GM18508 (cell line): ENCODE measurements at regions not wholly inside any gene's neighbourhood (a gene's known extent, or its start where the extent isn't known, plus 50 kb on each side); places are given as distances from the start of the nearest gene placed in this dataset.

Experiments
- ATAC-seq: cut with Tn5 transposase; IDR thresholded peaks from one replicate; pipeline ENCODE4 v1.9.1; 2021; ENCODE audit warnings: moderate number of reproducible peaks; ENCODE audit not compliant: insufficient read depth, unreplicated experiment

DNA sequence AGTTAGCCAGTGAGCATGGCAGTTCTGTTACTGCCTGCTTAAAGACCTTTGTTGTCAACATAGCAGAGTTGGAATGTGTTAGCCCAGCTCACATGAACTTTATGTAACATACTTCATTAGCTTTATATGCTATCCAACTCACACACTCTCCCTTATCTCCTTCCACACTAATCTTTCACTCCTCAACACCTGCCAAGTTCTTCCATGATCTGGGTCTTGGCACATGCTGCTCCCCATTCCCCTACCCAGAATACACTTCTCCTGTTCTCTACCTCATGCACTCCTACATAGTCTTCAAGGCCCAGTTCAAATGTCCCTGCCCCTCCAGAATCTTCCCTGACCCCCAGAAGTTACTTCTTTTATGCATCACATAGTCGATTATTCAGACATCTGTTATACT is 179.3 kb downstream of the KATNAL1 start:
- ATAC-seq, result no peak

- no peak for ATAC-seq
These were observed 180.4 kb downstream of the KATNAL1 start for GRCh38 chr13:30126903-30127428.

DNA sequence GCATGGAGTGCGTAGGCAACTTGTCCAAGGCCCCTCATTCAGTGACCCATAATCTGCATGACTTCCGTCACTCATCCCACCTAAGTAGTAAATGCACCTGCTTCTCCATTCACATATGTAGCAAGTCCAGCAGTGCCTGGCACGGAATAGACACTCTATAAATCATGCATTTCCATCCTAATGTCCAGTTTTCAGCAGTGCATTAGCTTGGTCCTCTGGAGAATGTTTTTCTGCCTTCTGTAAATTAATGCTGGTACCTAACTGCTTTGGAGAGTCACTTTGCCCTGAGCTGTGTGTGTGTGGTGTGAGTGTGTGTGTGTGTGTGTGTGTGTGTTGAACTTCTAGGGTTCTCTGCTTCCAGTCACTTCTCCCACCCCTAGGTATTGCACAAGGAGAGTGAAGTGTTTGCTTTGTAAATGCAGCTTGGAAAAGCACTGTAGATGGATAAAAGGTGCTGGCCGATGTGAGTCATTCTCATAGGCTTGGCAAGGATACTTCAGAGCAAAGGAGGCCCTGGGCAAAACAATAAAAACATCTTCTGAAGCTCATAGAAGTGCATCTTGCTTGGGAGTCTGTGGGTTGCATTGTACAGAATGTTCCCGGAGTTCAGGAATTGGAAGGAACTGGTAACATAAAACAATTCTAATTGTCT is 181.8 kb downstream of the KATNAL1 start:
- ATAC-seq, result no peak

DNA sequence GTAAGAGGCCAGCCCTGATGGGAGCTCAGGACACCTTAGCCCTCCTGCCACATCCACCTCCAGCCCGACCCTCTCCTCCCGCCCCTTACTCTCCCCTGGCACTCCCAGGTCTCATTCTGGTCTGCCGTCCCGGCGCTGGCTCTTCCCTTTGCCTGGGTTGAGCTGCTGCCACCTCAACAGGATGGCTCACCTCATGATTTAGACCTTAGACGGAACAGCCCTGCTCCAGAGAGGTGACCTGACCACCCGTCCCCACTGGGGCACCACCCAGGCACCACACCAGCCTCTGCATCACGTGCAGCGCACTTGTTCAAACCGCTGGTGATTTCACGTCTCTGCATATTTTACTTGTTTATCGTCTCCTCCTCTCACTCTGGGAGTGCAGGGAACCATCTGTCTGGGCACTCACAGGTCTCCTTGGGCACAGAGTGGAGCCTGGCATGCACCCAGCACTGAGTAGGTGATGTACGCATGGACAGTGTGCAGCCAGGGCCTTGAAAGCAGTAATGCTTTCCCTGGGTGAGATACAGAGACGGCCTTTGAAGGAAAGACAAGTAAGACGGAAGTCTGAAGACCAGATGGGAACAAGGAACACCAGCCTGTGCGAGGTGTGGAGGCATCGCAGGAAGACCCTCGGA is 183.1 kb downstream of the KATNAL1 start:
- ATAC-seq, result no peak

GRCh38 chr13:30123575-30123974 is 183.8 kb downstream of the KATNAL1 start:
- ATAC-seq, result no peak

GRCh38 chr13:30121666-30122065 is 185.7 kb downstream of the KATNAL1 start:
- no peak for ATAC-seq

DNA sequence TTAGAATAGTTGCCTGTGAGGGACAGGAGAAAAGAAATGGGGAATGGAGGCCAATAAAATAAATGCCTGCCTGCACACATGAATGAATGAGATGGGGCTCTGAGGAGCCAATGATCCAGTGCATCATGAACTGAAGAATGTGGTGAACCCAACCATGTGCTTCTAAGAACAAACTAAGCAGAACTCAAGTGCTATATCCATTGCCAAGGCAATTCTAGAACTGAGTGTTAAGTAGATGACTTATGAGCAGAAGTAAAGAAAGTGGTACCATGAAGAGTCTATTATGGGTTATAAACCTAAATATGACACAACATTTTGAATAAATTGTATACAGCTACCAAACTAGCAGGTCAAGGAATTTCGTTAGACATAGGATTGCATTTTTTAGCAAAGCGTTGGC is 186.1 kb downstream of the KATNAL1 start:
- no peak for ATAC-seq

DNA sequence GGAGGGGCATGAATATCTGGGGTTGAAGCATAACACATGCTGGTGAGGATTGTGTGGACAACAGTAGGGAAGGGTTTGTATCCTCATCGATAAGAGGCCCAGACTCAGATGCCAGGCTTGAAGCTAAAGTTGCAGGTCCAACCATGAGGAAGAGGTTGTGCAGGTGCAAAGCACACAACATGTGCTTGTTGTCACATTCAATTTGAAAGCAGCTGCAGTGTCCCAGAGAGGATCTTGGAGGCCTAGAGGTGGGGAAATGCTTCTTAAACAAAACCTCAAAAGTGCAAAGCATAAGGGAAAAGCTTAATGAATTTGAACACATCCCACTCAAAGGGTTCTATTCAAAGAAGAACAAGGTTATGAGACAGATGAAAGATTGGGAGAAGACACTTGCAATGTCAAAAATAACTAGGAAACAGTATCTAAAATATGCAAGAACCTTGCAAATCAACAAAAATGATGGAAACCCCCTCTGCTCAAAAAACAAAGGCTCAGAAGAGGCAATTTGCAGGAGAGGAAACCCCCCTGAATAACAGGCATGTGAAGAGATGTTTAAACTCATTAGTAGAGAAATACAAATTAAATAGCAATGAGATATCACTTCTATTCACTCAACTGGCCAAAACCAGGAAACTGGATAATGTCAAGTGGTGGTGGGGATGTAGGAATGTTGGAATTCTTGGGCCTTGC is 187.1 kb downstream of the KATNAL1 start:
- ATAC-seq, result no peak

- no peak for ATAC-seq
These were observed 187.9 kb downstream of the KATNAL1 start for GRCh38 chr13:30119476-30119875.

GRCh38 chr13:30116379-30116778 is 191.0 kb downstream of the KATNAL1 start:
- ATAC-seq, result no peak

GRCh38 chr13:30115257-30115600 is 192.1 kb downstream of the KATNAL1 start:
- no peak for ATAC-seq

DNA sequence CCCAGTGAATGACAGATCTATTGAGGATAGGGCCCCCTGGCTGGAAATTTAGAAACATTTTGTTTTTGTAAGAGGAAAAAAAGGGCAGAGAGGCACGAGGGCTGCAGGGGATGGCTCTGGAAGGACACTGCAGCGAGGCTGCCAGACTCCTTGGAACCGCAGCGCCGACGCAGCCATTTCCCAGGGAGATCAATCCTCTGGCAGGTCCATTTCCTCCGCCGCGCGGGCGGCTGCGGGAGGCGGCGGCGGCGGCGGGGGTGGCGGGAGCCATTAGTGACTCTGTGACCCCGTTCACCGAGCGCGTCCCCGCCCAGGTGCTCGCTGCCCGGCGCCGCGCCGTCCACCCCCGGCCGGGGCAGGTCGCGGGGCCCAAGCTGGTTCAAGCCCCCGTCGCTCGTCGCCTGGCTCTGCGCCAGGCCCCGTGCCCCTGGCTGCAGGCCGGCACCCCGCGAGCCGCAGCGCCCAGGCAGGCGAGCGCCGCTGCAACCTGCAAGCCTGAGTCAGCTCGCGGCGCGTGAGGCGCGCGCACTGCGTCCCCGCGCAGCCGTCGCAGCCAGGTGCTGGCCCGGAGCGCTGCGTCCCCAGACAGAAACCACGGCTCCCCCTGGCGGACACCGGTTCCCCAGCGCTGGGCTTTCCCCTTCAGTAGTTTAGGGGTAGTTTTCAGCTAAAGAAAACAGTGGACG is 192.6 kb downstream of the KATNAL1 start:
- peak; percentile 53 for ATAC-seq

DNA sequence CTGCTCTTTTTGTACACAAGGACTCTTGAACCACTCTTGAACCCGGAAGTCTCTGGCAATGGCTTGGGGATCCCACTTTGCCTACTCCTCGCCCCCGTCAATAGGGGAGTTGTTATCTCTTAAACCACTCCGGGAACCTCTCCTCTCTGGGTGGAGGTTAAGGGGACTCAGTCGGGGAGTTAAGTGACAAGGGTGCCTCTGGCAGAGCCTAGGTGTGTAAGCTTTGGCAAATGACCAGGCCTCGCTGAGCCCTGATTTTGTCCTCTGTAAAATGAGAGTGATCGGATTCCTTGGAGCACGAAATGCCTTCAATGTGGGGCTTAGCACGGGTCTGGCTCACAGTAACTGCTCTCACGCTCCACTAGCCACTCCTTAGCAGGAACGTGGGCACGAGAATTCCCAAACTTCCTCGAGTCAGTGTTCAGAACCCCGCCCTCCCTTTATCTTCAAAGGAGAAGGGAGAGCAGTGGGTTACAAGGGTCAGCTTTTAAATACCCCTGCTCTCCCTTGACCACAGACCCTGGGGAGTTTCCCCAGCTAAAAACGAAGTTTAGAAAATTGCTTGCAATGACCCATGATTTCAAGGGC is 193.3 kb downstream of the KATNAL1 start:
- ATAC-seq, result no peak

DNA sequence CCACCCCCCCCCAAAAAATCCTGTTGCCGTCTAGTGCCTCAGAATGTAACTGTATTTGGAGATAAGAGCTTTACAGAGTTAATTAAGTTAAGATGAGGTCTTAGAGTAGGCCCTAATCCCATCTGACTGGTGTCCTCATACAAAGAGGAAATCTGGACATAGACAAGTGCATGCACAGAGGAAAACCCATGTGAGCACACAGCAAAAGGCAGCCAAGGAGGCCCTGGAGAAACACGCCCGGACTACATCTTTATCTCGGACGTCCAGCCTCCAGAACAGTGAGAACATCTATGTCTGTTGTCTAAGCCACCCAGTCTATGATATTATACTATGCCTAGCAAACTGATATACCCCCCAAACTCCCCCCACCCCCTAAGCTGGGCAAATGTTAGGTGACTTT is 193.8 kb downstream of the KATNAL1 start:
- no peak for ATAC-seq

- no peak for ATAC-seq
These were observed 194.5 kb downstream of the KATNAL1 start for GRCh38 chr13:30112602-30113435.

DNA sequence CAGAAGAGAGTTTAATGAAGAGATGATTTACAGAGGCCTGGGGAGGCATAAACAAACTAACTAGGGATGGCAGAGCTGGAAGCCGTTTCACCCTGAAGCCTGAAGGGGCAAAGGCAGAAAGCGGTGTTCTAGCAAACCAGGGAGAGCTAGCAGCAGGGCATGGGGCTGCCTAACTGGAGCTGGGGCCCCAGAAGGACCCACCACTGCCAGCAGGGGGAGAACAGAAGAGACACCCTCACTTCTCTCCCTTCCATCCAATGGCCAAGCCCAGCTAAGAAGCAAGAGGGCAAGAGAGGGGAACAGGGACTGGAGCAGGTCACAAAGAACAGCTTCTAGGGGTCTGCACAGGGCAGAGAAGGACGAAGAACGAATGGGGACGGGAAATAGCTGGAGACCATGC is 195.5 kb downstream of the KATNAL1 start:
- no peak for ATAC-seq

DNA sequence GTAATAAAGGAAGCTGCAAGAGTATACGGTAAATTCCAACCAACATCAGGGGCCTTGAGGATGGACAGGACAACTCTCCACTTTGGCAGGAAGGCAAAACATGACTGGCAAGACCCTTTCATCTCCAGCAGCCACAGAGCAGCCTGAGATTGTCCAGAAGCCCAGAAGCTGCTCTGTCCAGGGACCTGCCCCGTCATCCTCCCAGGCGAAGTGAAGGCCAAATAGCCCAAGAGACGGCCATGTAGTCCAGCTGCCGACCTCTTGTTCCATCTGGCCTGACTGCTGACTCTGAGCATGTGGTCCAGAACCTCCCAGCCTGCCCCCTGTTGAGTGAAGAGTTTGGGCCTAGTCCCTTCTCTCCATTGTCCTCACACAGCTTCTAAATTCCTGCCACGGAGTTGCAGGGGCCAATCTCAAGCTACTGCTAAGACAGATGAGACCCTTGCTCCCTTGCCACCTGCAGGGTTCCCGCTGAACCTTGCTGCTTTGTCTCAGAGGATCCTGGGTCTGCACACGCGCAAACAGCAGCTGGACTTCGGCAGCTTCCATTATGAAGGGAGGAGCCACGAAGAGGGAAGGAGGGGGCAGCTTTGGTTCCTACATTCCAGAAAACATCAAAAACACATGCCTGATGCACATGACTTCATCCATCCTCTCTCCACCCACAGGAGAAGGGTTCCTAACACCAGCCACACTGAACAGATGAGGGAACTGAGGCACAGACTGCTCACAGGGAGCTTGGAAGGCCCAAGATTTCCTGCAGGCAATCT is 196.9 kb downstream of the KATNAL1 start:
- no peak for ATAC-seq

GRCh38 chr13:30109471-30110135 is 197.7 kb downstream of the KATNAL1 start:
- no peak for ATAC-seq

- no peak for ATAC-seq
These were observed 198.5 kb downstream of the KATNAL1 start for GRCh38 chr13:30108913-30109237.
